ENCODE measurements at regions not wholly inside any gene's neighbourhood (a gene's known extent, or its start where the extent isn't known, plus 50 kb on each side); places are given as distances from the start of the nearest gene placed in this dataset.
A peak's percentile ranks its signal among the peaks of the same experiment; 100 is the strongest.

- ATAC-seq = no peak
- no peaks in the 10 kb centered on the region for H3K27me3 ChIP-seq
- no peak for DNase-seq
- H3K4me1 ChIP-seq = no peaks in the 10 kb centered on the region
- no peaks in the 10 kb centered on the region for H3K36me3 ChIP-seq
- intact Hi-C loops (cut with DNase I) = no loop called here
- H3K9me3 ChIP-seq = no peaks in the 10 kb centered on the region
- WGBS (ENCODE audit: insufficient coverage, low coverage, low lambda C conversion rate, missing lambda C conversion rate) = 62% methylated on average over 3 of the region's 4 CpGs
- TF ChIP-seq POLR2A (IDR thresholded peaks at IDR 0.05) = no peak
- no peak for TF ChIP-seq CTCF (IDR thresholded peaks at IDR 0.05)
- no peak overlapping the region for H3K27ac ChIP-seq
- H3K4me3 ChIP-seq = no peak overlapping the region
Observed at GRCh38 chr16:79776243-79776847, 175.8 kb upstream of the MAF start.

GRCh38 chr16:79772784-79773183, 172.2 kb upstream of the MAF start:
- no peaks in the 10 kb centered on the region for H3K27me3 ChIP-seq
- 80% methylated on average over 3 of the region's 3 CpGs for WGBS (ENCODE audit: insufficient coverage, low coverage, low lambda C conversion rate, missing lambda C conversion rate)
- ATAC-seq = no peak

GRCh38 chr16:79772048-79772447, 171.5 kb upstream of the MAF start:
- Histone ChIP-seq H3K9me3 (no peaks in the 10 kb centered on the region), H3K4me1 (peaks cover 0 to 20% (median 9%) of the 10 kb centered on the region in 4 donors), H3K4me3 (no peak overlapping the region), H3K27ac (no peak overlapping the region), H3K36me3 (no peaks in the 10 kb centered on the region), H3K27me3 (no peaks in the 10 kb centered on the region)
- 71% methylated on average over 4 of the region's 4 CpGs for WGBS (ENCODE audit: insufficient coverage, low coverage, low lambda C conversion rate, missing lambda C conversion rate)
- ATAC-seq = no peak
- intact Hi-C loops (cut with DNase I) = no loop called here
- TF ChIP-seq POLR2A (IDR thresholded peaks at IDR 0.05) (no peak), CTCF (IDR thresholded peaks at IDR 0.05) (no peak)
- DNase-seq = no peak

More at GRCh38 chr16:79772784-79773183, 172.2 kb upstream of the MAF start:
- H3K4me3 ChIP-seq = no peak overlapping the region
- H3K27ac ChIP-seq = no peak overlapping the region
- peaks cover 0 to 20% (median 7%) of the 10 kb centered on the region in 4 donors for H3K4me1 ChIP-seq
- no peaks in the 10 kb centered on the region for H3K36me3 ChIP-seq
- H3K9me3 ChIP-seq = no peaks in the 10 kb centered on the region
- DNase-seq = no peak
- TF ChIP-seq CTCF (IDR thresholded peaks at IDR 0.05) = no peak
- no peak for TF ChIP-seq POLR2A (IDR thresholded peaks at IDR 0.05)
- intact Hi-C loops (cut with DNase I) = no loop called here

GRCh38 chr16:79770244-79771064, 169.9 kb upstream of the MAF start:
- peak; percentile 93 to 95 (median 94) for DNase-seq
- Histone ChIP-seq H3K9me3 (no peaks in the 10 kb centered on the region), H3K27ac (peak overlapping the region; percentile 63 to 81 (median 68)), H3K36me3 (no peaks in the 10 kb centered on the region), H3K4me3 (peak overlapping the region; percentile 45 to 63 (median 59)), H3K4me1 (peaks cover 0 to 24% (median 9%) of the 10 kb centered on the region in 4 donors), H3K27me3 (no peaks in the 10 kb centered on the region)
- intact Hi-C loops (cut with DNase I) = no loop called here
- WGBS (ENCODE audit: insufficient coverage, low coverage, low lambda C conversion rate, missing lambda C conversion rate) = under 1% methylated on average over 49 of the region's 59 CpGs
- no peak for TF ChIP-seq CTCF (IDR thresholded peaks at IDR 0.05)
- no peak for TF ChIP-seq POLR2A (IDR thresholded peaks at IDR 0.05)
- ATAC-seq = peak; percentile 91 to 95 (median 94)

All from right lobe of liver (tissue), 6 donors.